C4-2B (cell line): ENCODE measurements at regions not wholly inside any gene's neighbourhood (a gene's known extent, or its start where the extent isn't known, plus 50 kb on each side); places are given as distances from the start of the nearest gene placed in this dataset.

ENCODE experiments used
- ZFX ChIP-seq: fragments of 450-650 bp; IDR thresholded peaks from 2 replicates; pipeline ENCODE4 v1.6.1; 2017
- TF ChIP-seq, protein P1 (sequence below): fragments of 450-650 bp; conservative IDR thresholded peaks from 2 replicates; pipeline ENCODE4 v1.5.1; 2017; ENCODE audit warnings: mild to moderate bottlenecking

DNA sequence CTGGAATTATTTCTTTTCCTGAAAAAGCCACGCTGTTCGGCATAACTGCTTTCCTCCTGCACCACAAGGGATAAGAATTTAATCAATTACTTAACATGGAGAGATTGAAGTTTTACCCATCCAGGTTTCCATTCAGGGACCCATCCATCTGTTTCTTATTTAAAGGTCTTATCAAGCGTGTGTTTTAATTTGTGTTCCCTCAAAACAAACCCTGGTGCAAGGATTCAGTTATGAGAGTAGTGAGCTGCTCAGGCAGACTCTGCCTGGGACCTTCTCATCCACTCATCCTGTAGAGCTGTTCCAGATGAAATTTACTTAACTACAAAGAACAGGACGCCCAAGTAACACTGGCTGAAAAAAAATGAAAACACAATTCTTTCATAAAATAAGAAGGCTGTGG, 97.8 kb downstream of the BANF2 start:
- TF ChIP-seq, protein P1, sequence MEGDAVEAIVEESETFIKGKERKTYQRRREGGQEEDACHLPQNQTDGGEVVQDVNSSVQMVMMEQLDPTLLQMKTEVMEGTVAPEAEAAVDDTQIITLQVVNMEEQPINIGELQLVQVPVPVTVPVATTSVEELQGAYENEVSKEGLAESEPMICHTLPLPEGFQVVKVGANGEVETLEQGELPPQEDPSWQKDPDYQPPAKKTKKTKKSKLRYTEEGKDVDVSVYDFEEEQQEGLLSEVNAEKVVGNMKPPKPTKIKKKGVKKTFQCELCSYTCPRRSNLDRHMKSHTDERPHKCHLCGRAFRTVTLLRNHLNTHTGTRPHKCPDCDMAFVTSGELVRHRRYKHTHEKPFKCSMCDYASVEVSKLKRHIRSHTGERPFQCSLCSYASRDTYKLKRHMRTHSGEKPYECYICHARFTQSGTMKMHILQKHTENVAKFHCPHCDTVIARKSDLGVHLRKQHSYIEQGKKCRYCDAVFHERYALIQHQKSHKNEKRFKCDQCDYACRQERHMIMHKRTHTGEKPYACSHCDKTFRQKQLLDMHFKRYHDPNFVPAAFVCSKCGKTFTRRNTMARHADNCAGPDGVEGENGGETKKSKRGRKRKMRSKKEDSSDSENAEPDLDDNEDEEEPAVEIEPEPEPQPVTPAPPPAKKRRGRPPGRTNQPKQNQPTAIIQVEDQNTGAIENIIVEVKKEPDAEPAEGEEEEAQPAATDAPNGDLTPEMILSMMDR, result no peak
- no peak for TF ChIP-seq ZFX
